Prostate gland (tissue), 2 donors: ENCODE measurements at regions not wholly inside any gene's neighbourhood (a gene's known extent, or its start where the extent isn't known, plus 50 kb on each side); places are given as distances from the start of the nearest gene placed in this dataset.

Source experiments
- POLR2A ChIP-seq: fragments of 450-650 bp; IDR thresholded peaks from one replicate; pipeline ENCODE4 v1.6.1; 2016; ENCODE audit warnings: antibody characterized with exemption, mild to moderate bottlenecking
- TF ChIP-seq, protein P1 (sequence below), 4 experiments: fragments of 200-600 bp in 2 of 4; fragments of 450-650 bp in 2 of 4; sonication (generic) in 2 of 4; IDR thresholded peaks; 1 replicate in 3 of 4; 2 replicates in 1 of 4; pipeline ENCODE4 v1.5.1; 2016 to 2019; ENCODE audit warnings: antibody characterized with exemption in 4 of 4, mild to moderate bottlenecking in 2 of 4, moderate library complexity in 2 of 4

DNA sequence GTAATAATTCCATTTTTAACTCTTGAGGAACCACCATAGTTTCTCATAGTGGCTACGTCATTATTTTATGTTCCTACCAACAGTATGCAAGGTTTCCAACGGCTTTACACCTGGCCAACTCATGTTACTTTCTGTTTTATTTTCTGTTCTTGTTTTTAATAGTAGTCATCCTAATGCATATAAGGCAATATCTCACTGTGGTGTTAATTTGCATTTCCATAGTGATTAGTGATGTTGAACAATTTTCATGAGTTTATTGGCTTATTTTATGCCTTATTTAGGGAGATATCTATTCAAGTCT lies 465.5 kb upstream of the KLF6 start:
- TF ChIP-seq, protein P1, sequence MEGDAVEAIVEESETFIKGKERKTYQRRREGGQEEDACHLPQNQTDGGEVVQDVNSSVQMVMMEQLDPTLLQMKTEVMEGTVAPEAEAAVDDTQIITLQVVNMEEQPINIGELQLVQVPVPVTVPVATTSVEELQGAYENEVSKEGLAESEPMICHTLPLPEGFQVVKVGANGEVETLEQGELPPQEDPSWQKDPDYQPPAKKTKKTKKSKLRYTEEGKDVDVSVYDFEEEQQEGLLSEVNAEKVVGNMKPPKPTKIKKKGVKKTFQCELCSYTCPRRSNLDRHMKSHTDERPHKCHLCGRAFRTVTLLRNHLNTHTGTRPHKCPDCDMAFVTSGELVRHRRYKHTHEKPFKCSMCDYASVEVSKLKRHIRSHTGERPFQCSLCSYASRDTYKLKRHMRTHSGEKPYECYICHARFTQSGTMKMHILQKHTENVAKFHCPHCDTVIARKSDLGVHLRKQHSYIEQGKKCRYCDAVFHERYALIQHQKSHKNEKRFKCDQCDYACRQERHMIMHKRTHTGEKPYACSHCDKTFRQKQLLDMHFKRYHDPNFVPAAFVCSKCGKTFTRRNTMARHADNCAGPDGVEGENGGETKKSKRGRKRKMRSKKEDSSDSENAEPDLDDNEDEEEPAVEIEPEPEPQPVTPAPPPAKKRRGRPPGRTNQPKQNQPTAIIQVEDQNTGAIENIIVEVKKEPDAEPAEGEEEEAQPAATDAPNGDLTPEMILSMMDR (IDR thresholded peaks at IDR 0.05) = no peak
- no peak for TF ChIP-seq POLR2A
